ENCODE measurements at regions not wholly inside any gene's neighbourhood (a gene's known extent, or its start where the extent isn't known, plus 50 kb on each side); places are given as distances from the start of the nearest gene placed in this dataset.

DNA sequence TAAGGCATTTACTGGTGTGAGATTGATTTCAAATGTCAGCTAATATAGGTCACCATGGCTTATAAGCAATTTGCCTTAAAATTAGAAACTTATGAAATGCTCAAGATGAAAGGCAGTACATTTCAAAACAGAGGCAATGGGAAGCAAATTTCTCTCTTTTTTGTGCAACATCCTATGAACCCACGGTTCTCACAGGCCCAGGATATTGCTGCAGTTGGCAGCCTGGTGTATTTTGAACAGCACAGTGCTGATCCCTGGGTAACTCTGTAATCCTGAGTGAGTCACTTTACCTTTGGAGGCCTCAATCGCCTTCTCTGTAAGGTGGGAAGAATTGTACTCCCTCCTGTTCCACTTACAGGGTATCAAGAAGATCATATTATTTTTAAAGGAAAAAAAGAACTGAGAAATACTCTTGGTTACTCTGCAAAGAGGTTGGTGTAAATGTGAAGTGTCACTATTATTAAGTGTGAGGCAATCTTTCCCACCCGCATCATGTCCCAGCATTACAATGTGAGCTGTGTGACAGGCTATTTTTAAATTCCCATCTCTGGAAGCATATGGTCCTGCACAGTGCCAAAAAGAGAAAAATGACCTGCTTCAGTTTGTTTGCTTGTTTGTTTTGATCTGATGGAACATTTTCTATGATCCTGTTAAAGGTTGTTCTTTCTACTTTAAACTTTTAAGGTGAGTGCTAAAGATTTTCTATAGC, 190.1 kb upstream of the LPP start:
- no peak overlapping the region for H2AK5ac ChIP-seq (ENCODE audit: insufficient read length, low read length)
- no peak overlapping the region for H4K91ac ChIP-seq (ENCODE audit: insufficient read length, low read depth, low read length)
- Mint-ChIP-seq H3K27me3 (ENCODE audit: low read depth) (no peaks in the 10 kb centered on the region), H3K27ac (no peak overlapping the region), H3K4me1 (no peaks in the 10 kb centered on the region), H3K4me3 (no peak overlapping the region), H3K9me3 (no peaks in the 10 kb centered on the region), H3K36me3 (ENCODE audit: insufficient read depth in 1 of 3, low read depth in 3 of 3) (no peaks in the 10 kb centered on the region)
- H3K23me2 ChIP-seq (ENCODE audit: insufficient read length, low read depth, low read length, poor library complexity, severe bottlenecking), result no peaks in the 10 kb centered on the region
- no peak overlapping the region for H2BK15ac ChIP-seq (ENCODE audit: low read depth, low read length)
- H3K14ac ChIP-seq (ENCODE audit: insufficient read depth, low read length), result no peak overlapping the region
- no peak overlapping the region for H3K9ac ChIP-seq (ENCODE audit: extremely low read depth, insufficient read length, low read length)
- WGBS (ENCODE audit: extremely low coverage, insufficient read length, low lambda C conversion rate), result no CpG with 5 or more reads among the region's 3 CpGs
- H4K5ac ChIP-seq (ENCODE audit: insufficient read length, low read depth, low read length), result no peak overlapping the region
- no peaks in the 10 kb centered on the region; the same call in 1 of the 2 replicates for H3K27me3 ChIP-seq (ENCODE audit: insufficient read depth, low read length)
- H3K4me1 ChIP-seq (ENCODE audit: insufficient read depth, low read length), result no peaks in the 10 kb centered on the region
- no peaks in the 10 kb centered on the region for H4K20me1 ChIP-seq (ENCODE audit: control insufficient read depth, insufficient read depth, insufficient read length)
- H4K8ac ChIP-seq (replicated peaks; ENCODE audit: insufficient read length, low read depth, low read length), result no peak overlapping the region
- no peak overlapping the region for H3K4me2 ChIP-seq (ENCODE audit: insufficient read depth, insufficient read length, low read length)
- no peak overlapping the region for H3K27ac ChIP-seq (ENCODE audit: insufficient read length, low read depth, low read length)
- H3K79me1 ChIP-seq (ENCODE audit: insufficient read depth, low read depth, low read length, poor library complexity, severe bottlenecking), result no peaks in the 10 kb centered on the region
- H2BK12ac ChIP-seq (ENCODE audit: insufficient read length, low read depth, low read length), result no peak overlapping the region
- H3T11ph ChIP-seq (ENCODE audit: low read length), result no peak overlapping the region
- H2AFZ ChIP-seq (ENCODE audit: low read length), result no peak overlapping the region
- no peak overlapping the region for H2BK20ac ChIP-seq (ENCODE audit: low read depth, low read length, poor library complexity, severe bottlenecking)
- H3K79me2 ChIP-seq (ENCODE audit: insufficient read depth, low read length), result no peaks in the 10 kb centered on the region
- no peak overlapping the region for H2BK5ac ChIP-seq (ENCODE audit: insufficient read length, low read length)
- H3K4ac ChIP-seq (ENCODE audit: low read depth, low read length), result no peak overlapping the region
- H3K56ac ChIP-seq (ENCODE audit: insufficient read length, low read depth, low read length), result no peak overlapping the region
- no peak overlapping the region for H3K23ac ChIP-seq (ENCODE audit: insufficient read length, low read depth, low read length)
- TF ChIP-seq, protein P1, sequence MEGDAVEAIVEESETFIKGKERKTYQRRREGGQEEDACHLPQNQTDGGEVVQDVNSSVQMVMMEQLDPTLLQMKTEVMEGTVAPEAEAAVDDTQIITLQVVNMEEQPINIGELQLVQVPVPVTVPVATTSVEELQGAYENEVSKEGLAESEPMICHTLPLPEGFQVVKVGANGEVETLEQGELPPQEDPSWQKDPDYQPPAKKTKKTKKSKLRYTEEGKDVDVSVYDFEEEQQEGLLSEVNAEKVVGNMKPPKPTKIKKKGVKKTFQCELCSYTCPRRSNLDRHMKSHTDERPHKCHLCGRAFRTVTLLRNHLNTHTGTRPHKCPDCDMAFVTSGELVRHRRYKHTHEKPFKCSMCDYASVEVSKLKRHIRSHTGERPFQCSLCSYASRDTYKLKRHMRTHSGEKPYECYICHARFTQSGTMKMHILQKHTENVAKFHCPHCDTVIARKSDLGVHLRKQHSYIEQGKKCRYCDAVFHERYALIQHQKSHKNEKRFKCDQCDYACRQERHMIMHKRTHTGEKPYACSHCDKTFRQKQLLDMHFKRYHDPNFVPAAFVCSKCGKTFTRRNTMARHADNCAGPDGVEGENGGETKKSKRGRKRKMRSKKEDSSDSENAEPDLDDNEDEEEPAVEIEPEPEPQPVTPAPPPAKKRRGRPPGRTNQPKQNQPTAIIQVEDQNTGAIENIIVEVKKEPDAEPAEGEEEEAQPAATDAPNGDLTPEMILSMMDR (conservative IDR thresholded peaks at IDR 0.05), result no peak
- H3K9me3 ChIP-seq (ENCODE audit: control insufficient read depth, low read depth, low read length), result no peaks in the 10 kb centered on the region
- H2BK120ac ChIP-seq (ENCODE audit: low read depth, low read length, poor library complexity, severe bottlenecking), result no peak overlapping the region
- no peak for DNase-seq
- no peak overlapping the region for H3K18ac ChIP-seq (ENCODE audit: insufficient read length, low read depth, low read length)

Data from H9 (cell line).